ENCODE measurements at regions not wholly inside any gene's neighbourhood (a gene's known extent, or its start where the extent isn't known, plus 50 kb on each side); places are given as distances from the start of the nearest gene placed in this dataset.

DNA sequence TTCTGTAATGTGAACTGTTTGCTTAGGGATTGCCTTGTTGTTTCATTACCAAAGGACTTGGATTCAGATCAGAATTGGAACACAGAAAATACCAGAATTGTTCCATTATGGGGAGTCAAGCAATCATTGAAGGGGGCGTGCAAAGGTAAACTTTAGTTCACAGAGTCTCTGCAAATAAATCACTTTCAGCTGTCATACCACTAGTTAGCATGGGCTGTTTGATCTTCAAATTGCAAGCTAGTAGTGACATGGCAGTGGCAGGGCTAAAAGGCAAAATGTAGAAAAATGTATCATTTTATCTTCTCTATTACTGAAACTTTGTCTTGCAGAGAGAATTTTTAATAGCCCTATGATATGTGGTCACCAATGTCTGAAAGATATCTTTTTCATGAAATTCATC lies 483.2 kb upstream of the NRSN1 start:
- no peak overlapping the region for H3K27ac ChIP-seq
- ChIA-PET CTCF (no interaction called here), POLR2A (ENCODE audit: low non-redundant PET) (no interaction called here)
- DNase-seq (ENCODE audit: low spot score): no peak
- TF ChIP-seq, protein P1, sequence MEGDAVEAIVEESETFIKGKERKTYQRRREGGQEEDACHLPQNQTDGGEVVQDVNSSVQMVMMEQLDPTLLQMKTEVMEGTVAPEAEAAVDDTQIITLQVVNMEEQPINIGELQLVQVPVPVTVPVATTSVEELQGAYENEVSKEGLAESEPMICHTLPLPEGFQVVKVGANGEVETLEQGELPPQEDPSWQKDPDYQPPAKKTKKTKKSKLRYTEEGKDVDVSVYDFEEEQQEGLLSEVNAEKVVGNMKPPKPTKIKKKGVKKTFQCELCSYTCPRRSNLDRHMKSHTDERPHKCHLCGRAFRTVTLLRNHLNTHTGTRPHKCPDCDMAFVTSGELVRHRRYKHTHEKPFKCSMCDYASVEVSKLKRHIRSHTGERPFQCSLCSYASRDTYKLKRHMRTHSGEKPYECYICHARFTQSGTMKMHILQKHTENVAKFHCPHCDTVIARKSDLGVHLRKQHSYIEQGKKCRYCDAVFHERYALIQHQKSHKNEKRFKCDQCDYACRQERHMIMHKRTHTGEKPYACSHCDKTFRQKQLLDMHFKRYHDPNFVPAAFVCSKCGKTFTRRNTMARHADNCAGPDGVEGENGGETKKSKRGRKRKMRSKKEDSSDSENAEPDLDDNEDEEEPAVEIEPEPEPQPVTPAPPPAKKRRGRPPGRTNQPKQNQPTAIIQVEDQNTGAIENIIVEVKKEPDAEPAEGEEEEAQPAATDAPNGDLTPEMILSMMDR (conservative IDR thresholded peaks at IDR 0.05; ENCODE audit: low read depth): no peak

DNA sequence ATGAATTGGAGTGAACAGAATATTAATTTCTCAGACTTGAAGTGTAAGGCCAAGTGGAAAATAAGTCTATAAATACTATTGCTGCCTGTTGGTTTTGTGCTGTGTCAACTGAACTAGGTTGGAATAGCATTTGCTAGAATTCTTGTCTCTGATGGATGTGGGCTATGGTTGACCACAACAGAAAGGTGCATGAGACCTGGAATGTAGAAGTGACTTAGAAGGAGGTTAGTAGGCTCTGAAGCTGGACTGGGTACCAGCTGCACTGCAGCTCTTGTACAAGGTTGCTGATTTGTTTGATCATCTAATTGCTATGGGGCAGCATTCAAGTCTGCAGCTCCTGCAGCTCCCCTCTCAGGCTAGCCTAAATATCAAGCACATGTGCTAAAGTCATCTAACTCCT lies 479.0 kb upstream of the NRSN1 start:
- DNase-seq (ENCODE audit: low spot score): no peak
- POLR2A ChIA-PET (ENCODE audit: low non-redundant PET): no interaction called here
- CTCF ChIA-PET: no interaction called here
- TF ChIP-seq, protein P1 (conservative IDR thresholded peaks at IDR 0.05; ENCODE audit: low read depth): no peak
- H3K27ac ChIP-seq: no peak overlapping the region

DNA sequence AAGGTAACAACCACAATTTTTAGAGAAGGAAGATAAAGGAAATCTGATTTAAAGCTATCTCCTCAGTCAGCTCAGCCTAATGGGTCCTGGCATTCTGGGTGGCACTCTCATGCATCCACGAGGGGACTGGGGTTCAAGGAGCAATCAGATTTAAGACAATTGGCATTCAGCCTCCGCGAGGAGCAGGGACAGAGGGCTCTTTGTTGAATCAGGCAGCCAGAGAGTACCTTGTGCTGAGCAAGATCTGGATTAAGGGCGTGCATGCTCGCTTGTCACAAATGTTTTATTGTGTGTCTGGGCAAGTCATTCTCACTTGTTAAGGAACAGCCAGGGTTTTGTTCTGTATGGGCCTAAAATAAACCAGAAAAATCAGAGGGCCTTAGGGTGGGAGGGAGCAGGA lies 475.3 kb upstream of the NRSN1 start:
- no peak for DNase-seq (ENCODE audit: low spot score)
- ChIA-PET CTCF (no interaction called here), POLR2A (ENCODE audit: low non-redundant PET) (no interaction called here)
- TF ChIP-seq, protein P1 (conservative IDR thresholded peaks at IDR 0.05; ENCODE audit: low read depth): no peak
- no peak overlapping the region for H3K27ac ChIP-seq

DNA sequence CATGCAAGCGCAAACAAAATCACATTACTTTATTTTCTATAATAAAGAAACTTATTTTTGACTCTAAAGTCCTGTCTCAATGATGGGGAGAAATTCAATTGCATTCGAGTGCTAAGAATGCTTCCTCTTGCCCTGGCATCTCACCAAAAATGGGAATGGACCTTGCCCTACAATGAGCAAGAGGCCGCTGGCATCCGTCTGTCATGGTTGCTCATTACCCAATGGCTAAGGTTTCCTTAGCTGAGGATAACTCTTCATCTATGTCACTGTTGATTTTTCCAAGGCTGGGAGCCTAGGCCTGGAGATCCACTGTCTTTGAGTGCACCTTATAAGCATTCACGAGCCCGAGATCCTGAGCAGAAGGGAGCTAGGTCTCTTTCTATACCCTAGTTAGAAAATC lies 471.3 kb upstream of the NRSN1 start:
- no peak for DNase-seq (ENCODE audit: low spot score)
- CTCF ChIA-PET: no interaction called here
- POLR2A ChIA-PET (ENCODE audit: low non-redundant PET): no interaction called here

DNA sequence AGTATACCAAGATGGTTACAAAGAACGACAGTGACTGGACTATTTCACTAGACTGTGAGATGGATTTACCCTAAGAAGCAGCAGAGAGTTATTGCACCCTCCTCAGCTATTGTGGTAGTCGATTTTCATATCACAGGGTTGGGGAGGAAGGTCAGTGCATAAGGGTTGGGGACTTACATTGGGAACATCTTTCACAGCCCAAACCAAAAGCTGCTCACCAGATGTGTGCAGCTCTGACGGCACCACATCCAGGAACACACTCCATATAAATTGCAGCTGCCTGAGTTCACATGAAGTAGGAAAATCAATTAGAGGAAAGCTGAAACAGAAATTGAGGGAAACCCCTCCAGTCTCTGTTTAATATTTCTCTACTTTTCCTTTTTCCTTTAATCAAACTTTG lies 470.5 kb upstream of the NRSN1 start:
- DNase-seq (ENCODE audit: low spot score): no peak
- no peak overlapping the region for H3K27ac ChIP-seq
- TF ChIP-seq, protein P1 (conservative IDR thresholded peaks at IDR 0.05; ENCODE audit: low read depth): no peak
- POLR2A ChIA-PET (ENCODE audit: low non-redundant PET): no interaction called here
- CTCF ChIA-PET: no interaction called here

More for the DNA sequence above, 471.3 kb upstream of the NRSN1 start:
- H3K27ac ChIP-seq: no peak overlapping the region
- TF ChIP-seq, protein P1 (conservative IDR thresholded peaks at IDR 0.05; ENCODE audit: low read depth): no peak

DNA sequence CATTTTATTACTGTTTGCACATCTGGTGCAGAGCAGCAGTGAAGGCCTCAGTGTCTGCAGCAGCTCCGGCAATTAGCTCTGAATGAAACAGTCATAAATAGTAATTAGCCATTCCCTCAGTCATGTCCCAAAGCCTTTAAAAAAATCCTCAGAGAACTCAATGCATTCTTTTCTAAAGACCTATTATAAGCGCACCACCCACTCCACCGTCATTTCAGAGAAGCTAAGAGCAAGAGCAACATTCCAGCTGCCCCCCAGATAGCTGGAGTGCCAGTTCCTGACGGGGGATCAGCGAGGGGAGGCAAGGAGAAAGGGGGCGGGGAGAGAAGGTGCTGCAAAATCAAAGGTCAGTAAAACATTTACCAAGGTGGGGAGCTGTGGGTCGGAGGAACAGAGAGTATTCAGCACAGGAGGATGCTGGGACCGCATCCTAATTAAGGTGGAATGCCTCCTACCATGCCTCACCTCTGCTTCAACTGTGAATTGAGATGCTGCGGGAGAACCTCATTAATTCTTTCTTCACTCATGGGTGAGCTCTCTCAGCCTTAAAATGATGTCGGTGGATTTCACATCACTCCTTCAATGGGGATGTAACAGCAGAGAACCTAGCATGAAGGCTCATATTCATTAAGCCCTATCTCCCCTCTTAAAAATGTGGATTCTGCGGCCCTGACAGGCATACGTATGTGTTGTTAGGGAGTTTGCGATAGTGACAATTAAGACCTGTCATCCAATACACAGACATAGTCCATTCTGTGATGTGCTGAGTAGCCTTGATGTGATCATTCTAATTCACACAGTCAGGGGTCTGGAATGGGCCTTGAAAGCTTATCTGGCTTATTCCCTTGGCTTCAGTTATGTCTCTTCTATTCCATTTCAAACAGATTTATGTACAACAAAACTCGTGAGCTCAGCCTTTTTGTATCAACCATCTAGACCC lies 469.5 kb upstream of the NRSN1 start:
- CTCF ChIA-PET: no interaction called here
- DNase-seq (ENCODE audit: low spot score): no peak
- POLR2A ChIA-PET (ENCODE audit: low non-redundant PET): no interaction called here
- H3K27ac ChIP-seq: no peak overlapping the region
- TF ChIP-seq, protein P1 (conservative IDR thresholded peaks at IDR 0.05; ENCODE audit: low read depth): no peak
